SK-N-SH (cell line): ENCODE measurements at regions not wholly inside any gene's neighbourhood (a gene's known extent, or its start where the extent isn't known, plus 50 kb on each side); places are given as distances from the start of the nearest gene placed in this dataset.

Source experiments
- ELF1 ChIP-seq: IDR thresholded peaks from 2 replicates; pipeline ENCODE4 v1.4.0; 2012
- EP300 ChIP-seq, 2 experiments: IDR thresholded peaks; 2 replicates each; pipeline versions ENCODE4 v1.4.0 to v1.6.1; 2012; ENCODE audit warnings: borderline replicate concordance in 1 of 2, low read depth in 1 of 2, low read length in 1 of 2
- EZH2phosphoT487 ChIP-seq: fragments of 200-600 bp; sonication (generic); IDR thresholded peaks from 2 replicates; pipeline ENCODE4 v1.6.1; 2017; ENCODE audit warnings: low read depth, mixed run types, mild to moderate bottlenecking, antibody characterized with exemption, moderate library complexity, borderline replicate concordance
- IRF3 ChIP-seq: fragments of 150-350 bp; IDR thresholded peaks from 2 replicates; pipeline ENCODE4 v1.6.1; 2016; ENCODE audit warnings: mild to moderate bottlenecking, low read depth, low read length
- JUND ChIP-seq: IDR thresholded peaks from 2 replicates; pipeline ENCODE4 v1.4.0; 2012
- MAX ChIP-seq: IDR thresholded peaks from 2 replicates; pipeline ENCODE4 v1.4.0; 2012; ENCODE audit warnings: low read depth
- MXI1 ChIP-seq: IDR thresholded peaks from 2 replicates; pipeline ENCODE4 v1.6.1; 2012; ENCODE audit warnings: mild to moderate bottlenecking, low read depth, low read length, improper control_type of control experiment
- NRF1 ChIP-seq: IDR thresholded peaks from 2 replicates; pipeline ENCODE4 v1.6.1; 2012; ENCODE audit warnings: low read depth, mild to moderate bottlenecking, low read length
- POLR2AphosphoS5 ChIP-seq: IDR thresholded peaks from 2 replicates; pipeline ENCODE4 v1.6.1; 2012; ENCODE audit warnings: low read depth, low read length
- RAD21 ChIP-seq: IDR thresholded peaks from 2 replicates; pipeline ENCODE4 v1.6.1; 2012; ENCODE audit warnings: mild to moderate bottlenecking, low read length
- TAF1 ChIP-seq: IDR thresholded peaks from 2 replicates; pipeline ENCODE4 v1.6.1; 2012; ENCODE audit warnings: low read depth, mild to moderate bottlenecking, low read length, moderate library complexity, borderline replicate concordance
- USF1 ChIP-seq: IDR thresholded peaks from 2 replicates; pipeline ENCODE4 v1.4.0; 2012; ENCODE audit warnings: low read depth, borderline replicate concordance
- USF2 ChIP-seq: fragments of 150-350 bp; IDR thresholded peaks from 2 replicates; pipeline ENCODE4 v1.6.1; 2017; ENCODE audit warnings: antibody characterized with exemption, low read length, low read depth, borderline replicate concordance
- TF ChIP-seq, protein P1 (sequence below): fragments of 200-600 bp; sonication (generic); IDR thresholded peaks from 2 replicates; pipeline ENCODE4 v1.6.1; 2017; ENCODE audit warnings: antibody characterized with exemption, mild to moderate bottlenecking, moderate library complexity

DNA sequence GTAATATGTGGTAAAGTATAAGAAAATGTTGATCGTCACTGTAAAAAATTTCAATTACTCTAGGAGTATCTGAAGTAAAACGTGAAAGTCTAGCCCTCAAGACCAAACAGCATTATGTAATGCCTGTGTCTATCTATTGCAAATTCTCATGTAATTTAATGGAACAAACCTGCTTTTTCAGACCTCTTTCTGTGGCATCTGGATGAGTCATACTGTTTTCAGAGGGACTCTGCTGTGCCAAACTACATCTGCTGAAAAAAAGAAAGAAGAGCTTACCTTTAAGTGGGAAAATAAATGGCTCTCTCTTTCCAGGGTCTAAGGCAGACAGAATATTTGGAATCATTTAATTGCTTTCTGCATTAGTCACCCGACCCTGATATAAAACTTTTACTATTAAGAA is 89.8 kb upstream of the ARMCX2 start:
- TF ChIP-seq RAD21 = no peak
- TF ChIP-seq JUND = no peak
- no peak for TF ChIP-seq ELF1
- TF ChIP-seq, protein P1, sequence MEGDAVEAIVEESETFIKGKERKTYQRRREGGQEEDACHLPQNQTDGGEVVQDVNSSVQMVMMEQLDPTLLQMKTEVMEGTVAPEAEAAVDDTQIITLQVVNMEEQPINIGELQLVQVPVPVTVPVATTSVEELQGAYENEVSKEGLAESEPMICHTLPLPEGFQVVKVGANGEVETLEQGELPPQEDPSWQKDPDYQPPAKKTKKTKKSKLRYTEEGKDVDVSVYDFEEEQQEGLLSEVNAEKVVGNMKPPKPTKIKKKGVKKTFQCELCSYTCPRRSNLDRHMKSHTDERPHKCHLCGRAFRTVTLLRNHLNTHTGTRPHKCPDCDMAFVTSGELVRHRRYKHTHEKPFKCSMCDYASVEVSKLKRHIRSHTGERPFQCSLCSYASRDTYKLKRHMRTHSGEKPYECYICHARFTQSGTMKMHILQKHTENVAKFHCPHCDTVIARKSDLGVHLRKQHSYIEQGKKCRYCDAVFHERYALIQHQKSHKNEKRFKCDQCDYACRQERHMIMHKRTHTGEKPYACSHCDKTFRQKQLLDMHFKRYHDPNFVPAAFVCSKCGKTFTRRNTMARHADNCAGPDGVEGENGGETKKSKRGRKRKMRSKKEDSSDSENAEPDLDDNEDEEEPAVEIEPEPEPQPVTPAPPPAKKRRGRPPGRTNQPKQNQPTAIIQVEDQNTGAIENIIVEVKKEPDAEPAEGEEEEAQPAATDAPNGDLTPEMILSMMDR = no peak
- no peak for TF ChIP-seq TAF1
- no peak for TF ChIP-seq NRF1
- TF ChIP-seq USF1 = no peak
- no peak for TF ChIP-seq EZH2phosphoT487
- TF ChIP-seq EP300 (IDR thresholded peaks at IDR 0.05; ENCODE audit: borderline replicate concordance in 1 of 2, low read depth in 1 of 2, low read length in 1 of 2) = no peak
- TF ChIP-seq MAX = no peak
- TF ChIP-seq MXI1 = no peak
- TF ChIP-seq POLR2AphosphoS5 = no peak
- TF ChIP-seq IRF3 = no peak
- TF ChIP-seq USF2 = no peak
